Amygdala (tissue), 56 donors: ENCODE measurements at regions not wholly inside any gene's neighbourhood (a gene's known extent, or its start where the extent isn't known, plus 50 kb on each side); places are given as distances from the start of the nearest gene placed in this dataset.

Source experiments
- DNase-seq, 56 donors: peaks; one replicate each; lab custom pipeline; 2025; lab: John Stamatoyannopoulos, UW

GRCh38 chr2:173797586-173798263 is 167.4 kb downstream of the SP3 start:
- DNase-seq = no peak

GRCh38 chr2:173802518-173802917 is 162.7 kb downstream of the SP3 start:
- DNase-seq = no peak

- no peak for DNase-seq
These were observed 161.7 kb downstream of the SP3 start for GRCh38 chr2:173803449-173803848.

GRCh38 chr2:173806761-173807160 is 158.4 kb downstream of the SP3 start:
- no peak for DNase-seq

GRCh38 chr2:173808718-173809117 is 156.5 kb downstream of the SP3 start:
- DNase-seq = no peak

- DNase-seq = no peak
These were observed 152.9 kb downstream of the SP3 start for GRCh38 chr2:173812321-173812720.

GRCh38 chr2:173814306-173814705 is 150.9 kb downstream of the SP3 start:
- no peak for DNase-seq

- DNase-seq = no peak
These were observed 149.4 kb downstream of the SP3 start for GRCh38 chr2:173815772-173816171.

GRCh38 chr2:173817582-173817981 is 147.6 kb downstream of the SP3 start:
- no peak for DNase-seq

GRCh38 chr2:173818285-173818684 is 146.9 kb downstream of the SP3 start:
- DNase-seq = no peak

GRCh38 chr2:173819852-173820251 is 145.3 kb downstream of the SP3 start:
- no peak for DNase-seq

GRCh38 chr2:173821451-173821850 is 143.7 kb downstream of the SP3 start:
- no peak for DNase-seq

GRCh38 chr2:173822889-173823542 is 142.2 kb downstream of the SP3 start:
- DNase-seq = no peak

GRCh38 chr2:173823543-173823939 is 141.6 kb downstream of the SP3 start:
- DNase-seq = no peak

- no peak for DNase-seq
These were observed 136.7 kb downstream of the SP3 start for GRCh38 chr2:173828189-173829142.

- DNase-seq = no peak
These were observed 135.4 kb downstream of the SP3 start for GRCh38 chr2:173829727-173830126.

- no peak for DNase-seq
These were observed 135.0 kb downstream of the SP3 start for GRCh38 chr2:173830170-173830569.

- DNase-seq = no peak
These were observed 133.6 kb downstream of the SP3 start for GRCh38 chr2:173831312-173832229.

GRCh38 chr2:173834141-173834540 is 131.0 kb downstream of the SP3 start:
- DNase-seq = no peak

GRCh38 chr2:173835726-173836125 is 129.4 kb downstream of the SP3 start:
- DNase-seq = no peak
